ENCODE measurements at regions not wholly inside any gene's neighbourhood (a gene's known extent, or its start where the extent isn't known, plus 50 kb on each side); places are given as distances from the start of the nearest gene placed in this dataset.
"Not testable (repeated sequence)": the region's sequence is repeated elsewhere in the genome, so short reads cannot be mapped to it uniquely, and the experiment has no call there.

DNA sequence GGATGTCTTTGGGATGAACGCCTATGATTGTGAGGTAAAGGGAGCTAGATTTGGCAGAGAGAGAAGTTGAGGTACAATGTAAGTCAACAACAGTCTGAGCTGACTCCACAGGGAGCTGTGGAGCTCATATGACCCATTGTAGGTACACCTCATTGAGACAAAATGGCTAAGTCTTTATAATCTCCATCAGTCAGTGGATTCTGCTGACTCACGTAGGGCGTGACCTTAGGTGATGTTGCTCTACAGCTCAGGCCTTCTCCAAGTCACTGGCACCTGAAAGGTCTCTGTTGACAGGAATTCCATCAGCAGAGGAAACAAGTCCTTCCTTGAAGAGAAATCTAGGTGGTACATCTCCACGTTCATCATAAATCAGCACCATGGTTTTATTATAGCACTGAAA, 118.2 kb upstream of the PRR16 start:
- Histone ChIP-seq H3K9me3 (ENCODE audit: low read depth) (no peaks in the 10 kb centered on the region), H3K9ac (no peak overlapping the region), H3K27ac (no peak overlapping the region), H4K20me1 (ENCODE audit: insufficient read depth) (no peaks in the 10 kb centered on the region), H3F3A (ENCODE audit: insufficient read depth) (no peaks in the 10 kb centered on the region), H3K4me3 (no peak overlapping the region), H3K27me3 (replicated peaks; ENCODE audit: insufficient read depth) (no peaks in the 10 kb centered on the region), H3K79me2 (ENCODE audit: insufficient read depth) (no peaks in the 10 kb centered on the region), H3K4me1 (ENCODE audit: insufficient read depth) (no peaks in the 10 kb centered on the region), H3K9me2 (ENCODE audit: insufficient read depth) (no peaks in the 10 kb centered on the region), H3K4me2 (ENCODE audit: unreplicated experiment) (no peak overlapping the region), H2AFZ (no peak overlapping the region), H3K36me3 (ENCODE audit: low read depth) (no peaks in the 10 kb centered on the region)
- TF ChIP-seq EZH2 (IDR thresholded peaks at IDR 0.05; ENCODE audit: insufficient read depth, poor library complexity, severe bottlenecking) = no peak
- no peak for TF ChIP-seq EZH2phosphoT487 (IDR thresholded peaks at IDR 0.05; ENCODE audit: insufficient read depth, low read depth)
- no peak for DNase-seq
- in situ Hi-C loops (cut with MboI) = no loop called here
- 98 to 100% methylated on average over 4 of the region's 4 CpGs for WGBS, 2 experiments (ENCODE audit: low coverage in 1 of 2, low lambda C conversion rate in 2 of 2, missing lambda C conversion rate in 2 of 2)

DNA sequence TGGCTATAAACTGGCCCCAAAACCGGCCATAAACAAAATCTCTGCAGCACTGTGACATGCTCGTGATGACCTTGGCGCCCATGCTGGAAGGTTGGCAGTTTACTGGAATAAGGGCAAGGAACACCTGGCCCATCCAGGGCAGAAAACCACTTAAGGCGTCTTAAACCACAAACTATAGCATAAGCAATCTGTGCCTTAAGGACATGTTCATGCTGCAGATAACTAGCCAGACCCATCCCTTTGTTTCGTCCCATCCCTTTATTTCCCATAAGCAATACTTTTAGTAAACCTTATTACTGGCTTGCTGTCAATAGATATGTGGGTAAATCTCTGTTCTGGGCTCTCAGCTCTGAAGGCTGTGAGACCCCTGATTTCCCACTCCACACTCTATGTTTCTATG, 113.0 kb upstream of the PRR16 start:
- H3K4me1 ChIP-seq (ENCODE audit: insufficient read depth); DNase-seq; H3K27ac ChIP-seq; H3K79me2 ChIP-seq (ENCODE audit: insufficient read depth); H3K4me2 ChIP-seq (ENCODE audit: unreplicated experiment); H3F3A ChIP-seq (ENCODE audit: insufficient read depth); H3K4me3 ChIP-seq; H3K9me2 ChIP-seq (ENCODE audit: insufficient read depth); in situ Hi-C loops (cut with MboI); H3K9ac ChIP-seq; H2AFZ ChIP-seq; H3K27me3 ChIP-seq (replicated peaks; ENCODE audit: insufficient read depth); H3K36me3 ChIP-seq (ENCODE audit: low read depth); H4K20me1 ChIP-seq (ENCODE audit: insufficient read depth); H3K9me3 ChIP-seq (ENCODE audit: low read depth): not testable (repeated sequence)
- 84 to 92% methylated on average over 5 of the region's 5 CpGs for WGBS, 2 experiments (ENCODE audit: low coverage in 1 of 2, low lambda C conversion rate in 2 of 2, missing lambda C conversion rate in 2 of 2)

DNA sequence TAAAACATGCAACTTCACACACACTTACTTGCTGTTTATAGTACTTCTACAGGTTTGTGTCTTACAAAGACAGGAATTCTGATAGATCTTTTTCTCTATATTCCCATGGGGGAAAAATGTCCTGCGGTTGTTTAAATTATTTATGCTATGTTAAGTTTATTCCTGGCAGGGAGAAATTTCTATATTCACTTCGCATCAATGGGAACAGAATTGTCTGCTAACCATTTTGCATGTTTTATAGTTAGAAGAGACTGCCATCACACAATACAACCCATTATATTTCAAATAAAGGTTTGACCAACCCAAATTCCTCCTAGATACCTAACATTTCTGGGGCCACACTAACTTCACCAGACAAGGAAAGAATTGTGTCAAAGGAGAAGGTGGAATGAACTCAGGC, 110.0 kb upstream of the PRR16 start:
- Histone ChIP-seq H3K79me2 (ENCODE audit: insufficient read depth) (no peaks in the 10 kb centered on the region), H4K20me1 (ENCODE audit: insufficient read depth) (no peaks in the 10 kb centered on the region), H3K27me3 (replicated peaks; ENCODE audit: insufficient read depth) (no peaks in the 10 kb centered on the region), H3K9me3 (ENCODE audit: low read depth) (no peaks in the 10 kb centered on the region), H3K9me2 (ENCODE audit: insufficient read depth) (no peaks in the 10 kb centered on the region), H3F3A (ENCODE audit: insufficient read depth) (no peaks in the 10 kb centered on the region), H3K27ac (no peak overlapping the region), H3K36me3 (ENCODE audit: low read depth) (no peaks in the 10 kb centered on the region), H3K4me1 (ENCODE audit: insufficient read depth) (no peaks in the 10 kb centered on the region), H3K4me3 (no peak overlapping the region), H3K4me2 (ENCODE audit: unreplicated experiment) (no peak overlapping the region), H3K9ac (no peak overlapping the region), H2AFZ (no peak overlapping the region)
- in situ Hi-C loops (cut with MboI) = no loop called here
- WGBS, 2 experiments (ENCODE audit: low coverage in 1 of 2, low lambda C conversion rate in 2 of 2, missing lambda C conversion rate in 2 of 2) = 96 to 98% methylated on average over 2 of the region's 2 CpGs
- TF ChIP-seq EZH2 (IDR thresholded peaks at IDR 0.05; ENCODE audit: insufficient read depth, poor library complexity, severe bottlenecking) = no peak
- no peak for TF ChIP-seq EZH2phosphoT487 (IDR thresholded peaks at IDR 0.05; ENCODE audit: insufficient read depth, low read depth)
- no peak for DNase-seq

DNA sequence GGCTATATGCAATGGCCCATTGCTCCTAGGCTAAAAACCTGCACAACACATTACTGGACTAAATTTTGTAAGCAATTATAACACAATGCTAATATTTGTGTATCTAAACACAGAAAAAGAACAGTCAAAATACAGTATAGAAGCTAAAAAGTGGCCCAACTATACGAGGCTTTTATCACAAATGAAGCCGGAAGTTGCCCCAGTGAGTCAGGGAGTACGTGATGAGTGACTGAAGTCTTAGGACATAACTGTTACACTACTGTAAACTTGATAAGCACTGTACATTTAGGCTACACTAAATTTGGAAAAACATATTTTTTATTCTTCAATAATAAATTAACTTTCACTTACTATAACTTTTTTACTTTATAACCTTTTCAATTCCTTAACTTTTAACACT, 105.2 kb upstream of the PRR16 start:
- Histone ChIP-seq H3K27ac (no peak overlapping the region), H3K4me3 (no peak overlapping the region), H3K27me3 (replicated peaks; ENCODE audit: insufficient read depth) (no peaks in the 10 kb centered on the region), H3K4me2 (ENCODE audit: unreplicated experiment) (no peak overlapping the region), H3K79me2 (ENCODE audit: insufficient read depth) (no peaks in the 10 kb centered on the region), H3K36me3 (ENCODE audit: low read depth) (no peaks in the 10 kb centered on the region), H3F3A (ENCODE audit: insufficient read depth) (no peaks in the 10 kb centered on the region), H3K9me3 (ENCODE audit: low read depth) (no peaks in the 10 kb centered on the region), H4K20me1 (ENCODE audit: insufficient read depth) (no peaks in the 10 kb centered on the region), H3K4me1 (ENCODE audit: insufficient read depth) (no peaks in the 10 kb centered on the region), H3K9ac (no peak overlapping the region), H2AFZ (no peak overlapping the region), H3K9me2 (ENCODE audit: insufficient read depth) (no peaks in the 10 kb centered on the region; the same call in 1 of the 2 replicates)
- TF ChIP-seq EZH2 (IDR thresholded peaks at IDR 0.05; ENCODE audit: insufficient read depth, poor library complexity, severe bottlenecking) (no peak), EZH2phosphoT487 (IDR thresholded peaks at IDR 0.05; ENCODE audit: insufficient read depth, low read depth) (no peak)
- 90 to 99% methylated on average over 3 of the region's 3 CpGs for WGBS, 2 experiments (ENCODE audit: low coverage in 1 of 2, low lambda C conversion rate in 2 of 2, missing lambda C conversion rate in 2 of 2)
- in situ Hi-C loops (cut with MboI) = no loop called here
- DNase-seq = no peak

GRCh38 chr5:120361941-120362340, 102.2 kb upstream of the PRR16 start:
- in situ Hi-C loops (cut with MboI) = no loop called here
- Histone ChIP-seq H3K36me3 (ENCODE audit: low read depth) (no peaks in the 10 kb centered on the region), H2AFZ (no peak overlapping the region; the same call in 1 of the 2 replicates), H3K9ac (no peak overlapping the region), H3K4me2 (ENCODE audit: unreplicated experiment) (no peak overlapping the region), H3K4me3 (no peak overlapping the region), H3F3A (ENCODE audit: insufficient read depth) (no peaks in the 10 kb centered on the region), H3K27me3 (replicated peaks; ENCODE audit: insufficient read depth) (no peaks in the 10 kb centered on the region), H3K9me2 (ENCODE audit: insufficient read depth) (no peaks in the 10 kb centered on the region; the same call in 1 of the 2 replicates), H4K20me1 (ENCODE audit: insufficient read depth) (no peaks in the 10 kb centered on the region), H3K27ac (no peak overlapping the region), H3K4me1 (ENCODE audit: insufficient read depth) (no peaks in the 10 kb centered on the region), H3K79me2 (ENCODE audit: insufficient read depth) (no peaks in the 10 kb centered on the region), H3K9me3 (ENCODE audit: low read depth) (no peaks in the 10 kb centered on the region)
- WGBS, 2 experiments (ENCODE audit: low coverage in 1 of 2, low lambda C conversion rate in 2 of 2, missing lambda C conversion rate in 2 of 2) = 62 to 74% methylated on average over 3 of the region's 3 CpGs
- TF ChIP-seq EZH2phosphoT487 (IDR thresholded peaks at IDR 0.05; ENCODE audit: insufficient read depth, low read depth) (no peak), EZH2 (IDR thresholded peaks at IDR 0.05; ENCODE audit: insufficient read depth, poor library complexity, severe bottlenecking) (no peak)
- no peak for DNase-seq

All from GM23248 (cell line).